ENCODE measurements at regions not wholly inside any gene's neighbourhood (a gene's known extent, or its start where the extent isn't known, plus 50 kb on each side); places are given as distances from the start of the nearest gene placed in this dataset.

GRCh38 chr16:85181739-85182129 is 69.5 kb upstream of the CIBAR2 start:
- TF ChIP-seq EZH2 (IDR thresholded peaks at IDR 0.05) (no peak), POLR2AphosphoS5 (IDR thresholded peaks at IDR 0.05; ENCODE audit: borderline replicate concordance, low read depth, low read length) (no peak), FOXP2 (optimal IDR thresholded peaks at IDR 0.05; ENCODE audit: control extremely low read depth, extremely low read length, insufficient read depth) (no peak)
